HG03025 (cell line): ENCODE measurements at regions not wholly inside any gene's neighbourhood (a gene's known extent, or its start where the extent isn't known, plus 50 kb on each side); places are given as distances from the start of the nearest gene placed in this dataset.

Source experiments
- ATAC-seq: cut with Tn5 transposase; IDR thresholded peaks from one replicate; pipeline ENCODE4 v1.9.1; 2021; ENCODE audit warnings: mild to moderate bottlenecking, moderate library complexity; ENCODE audit not compliant: unreplicated experiment, low FRiP score

- no peak for ATAC-seq
Measured at GRCh38 chr12:88633312-88633711, 53.0 kb upstream of the KITLG start.

- ATAC-seq, result no peak
Measured at GRCh38 chr12:88630561-88630960, 50.3 kb upstream of the KITLG start.
